ENCODE measurements at regions not wholly inside any gene's neighbourhood (a gene's known extent, or its start where the extent isn't known, plus 50 kb on each side); places are given as distances from the start of the nearest gene placed in this dataset.

DNA sequence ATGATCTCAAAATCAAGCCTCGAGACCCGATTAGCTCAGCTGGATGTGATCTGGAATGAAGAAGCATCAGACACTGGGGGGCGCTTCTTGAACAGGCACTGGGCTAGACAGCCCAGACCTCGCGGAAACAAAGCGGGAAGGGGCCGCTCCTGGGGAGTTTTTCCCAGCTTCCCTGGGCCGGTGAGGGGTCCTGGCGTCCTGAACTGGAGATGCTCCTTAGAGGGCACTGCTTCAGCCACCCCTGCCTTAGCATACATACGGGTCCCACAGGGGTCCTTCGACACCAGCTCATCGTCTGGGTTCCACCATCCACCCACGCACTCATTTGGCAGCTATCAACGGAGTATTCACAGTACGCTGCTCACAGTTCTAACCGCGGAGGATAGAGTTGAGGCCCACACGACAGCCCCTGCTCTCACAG lies 146.7 kb downstream of the TSN start:
- TF ChIP-seq FOXP2 (optimal IDR thresholded peaks at IDR 0.05; ENCODE audit: borderline replicate concordance, extremely low read depth, extremely low read length, insufficient read depth) (no peak), TAF1 (IDR thresholded peaks at IDR 0.05; ENCODE audit: borderline replicate concordance, insufficient read depth, low read length) (no peak), POLR2AphosphoS5 (IDR thresholded peaks at IDR 0.05; ENCODE audit: low read depth, low read length) (no peak), SIN3A (IDR thresholded peaks at IDR 0.05; ENCODE audit: borderline replicate concordance, insufficient read depth, low read length) (no peak)
- TF ChIP-seq, protein P1, sequence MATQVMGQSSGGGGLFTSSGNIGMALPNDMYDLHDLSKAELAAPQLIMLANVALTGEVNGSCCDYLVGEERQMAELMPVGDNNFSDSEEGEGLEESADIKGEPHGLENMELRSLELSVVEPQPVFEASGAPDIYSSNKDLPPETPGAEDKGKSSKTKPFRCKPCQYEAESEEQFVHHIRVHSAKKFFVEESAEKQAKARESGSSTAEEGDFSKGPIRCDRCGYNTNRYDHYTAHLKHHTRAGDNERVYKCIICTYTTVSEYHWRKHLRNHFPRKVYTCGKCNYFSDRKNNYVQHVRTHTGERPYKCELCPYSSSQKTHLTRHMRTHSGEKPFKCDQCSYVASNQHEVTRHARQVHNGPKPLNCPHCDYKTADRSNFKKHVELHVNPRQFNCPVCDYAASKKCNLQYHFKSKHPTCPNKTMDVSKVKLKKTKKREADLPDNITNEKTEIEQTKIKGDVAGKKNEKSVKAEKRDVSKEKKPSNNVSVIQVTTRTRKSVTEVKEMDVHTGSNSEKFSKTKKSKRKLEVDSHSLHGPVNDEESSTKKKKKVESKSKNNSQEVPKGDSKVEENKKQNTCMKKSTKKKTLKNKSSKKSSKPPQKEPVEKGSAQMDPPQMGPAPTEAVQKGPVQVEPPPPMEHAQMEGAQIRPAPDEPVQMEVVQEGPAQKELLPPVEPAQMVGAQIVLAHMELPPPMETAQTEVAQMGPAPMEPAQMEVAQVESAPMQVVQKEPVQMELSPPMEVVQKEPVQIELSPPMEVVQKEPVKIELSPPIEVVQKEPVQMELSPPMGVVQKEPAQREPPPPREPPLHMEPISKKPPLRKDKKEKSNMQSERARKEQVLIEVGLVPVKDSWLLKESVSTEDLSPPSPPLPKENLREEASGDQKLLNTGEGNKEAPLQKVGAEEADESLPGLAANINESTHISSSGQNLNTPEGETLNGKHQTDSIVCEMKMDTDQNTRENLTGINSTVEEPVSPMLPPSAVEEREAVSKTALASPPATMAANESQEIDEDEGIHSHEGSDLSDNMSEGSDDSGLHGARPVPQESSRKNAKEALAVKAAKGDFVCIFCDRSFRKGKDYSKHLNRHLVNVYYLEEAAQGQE (IDR thresholded peaks at IDR 0.05; ENCODE audit: insufficient read depth in 1 of 2, low read depth in 2 of 2, low read length in 2 of 2) = no peak

GRCh38 chr2:121902616-121903015 lies 147.2 kb downstream of the TSN start:
- TF ChIP-seq, protein P1 (IDR thresholded peaks at IDR 0.05; ENCODE audit: insufficient read depth in 1 of 2, low read depth in 2 of 2, low read length in 2 of 2) = no peak
- TF ChIP-seq POLR2AphosphoS5 (IDR thresholded peaks at IDR 0.05; ENCODE audit: low read depth, low read length) = no peak
- no peak for TF ChIP-seq SIN3A (IDR thresholded peaks at IDR 0.05; ENCODE audit: borderline replicate concordance, insufficient read depth, low read length)
- TF ChIP-seq TAF1 (IDR thresholded peaks at IDR 0.05; ENCODE audit: borderline replicate concordance, insufficient read depth, low read length) = no peak
- no peak for TF ChIP-seq FOXP2 (optimal IDR thresholded peaks at IDR 0.05; ENCODE audit: borderline replicate concordance, extremely low read depth, extremely low read length, insufficient read depth)

DNA sequence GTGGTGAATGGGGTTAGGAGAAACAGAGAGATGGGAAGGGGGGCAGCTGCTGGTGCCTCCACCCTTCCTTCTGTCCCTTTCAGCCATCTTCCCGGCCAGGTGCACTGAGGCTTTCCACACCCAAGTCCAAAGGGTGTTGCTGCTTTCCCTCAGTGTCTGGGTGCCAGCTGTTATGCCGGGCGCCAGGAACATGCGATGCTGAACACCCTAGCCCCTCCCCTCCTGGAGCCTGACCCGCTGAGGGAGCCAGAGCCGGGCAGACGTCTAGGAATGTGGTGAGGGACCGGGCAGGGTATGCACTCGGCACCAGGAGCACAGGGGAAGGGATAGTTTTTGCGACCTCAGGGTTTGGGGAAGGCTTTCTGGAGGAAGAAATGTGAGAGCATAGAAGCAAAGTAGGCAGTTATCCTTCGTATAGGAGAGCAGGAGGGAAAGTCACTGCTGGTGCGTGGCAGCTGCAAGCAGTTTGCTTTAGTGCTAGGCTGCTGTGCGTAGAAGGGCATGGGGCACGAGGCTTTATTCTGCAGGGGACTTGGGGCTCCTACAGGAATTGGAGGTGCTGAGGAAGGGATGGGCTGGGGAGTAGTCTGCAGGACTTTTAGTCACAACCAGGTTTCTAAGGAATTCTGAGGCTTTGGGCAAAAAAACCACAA lies 147.7 kb downstream of the TSN start:
- TF ChIP-seq, protein P1 (IDR thresholded peaks at IDR 0.05; ENCODE audit: insufficient read depth in 1 of 2, low read depth in 2 of 2, low read length in 2 of 2) = no peak
- TF ChIP-seq TAF1 (IDR thresholded peaks at IDR 0.05; ENCODE audit: borderline replicate concordance, insufficient read depth, low read length) = no peak
- no peak for TF ChIP-seq POLR2AphosphoS5 (IDR thresholded peaks at IDR 0.05; ENCODE audit: low read depth, low read length)
- no peak for TF ChIP-seq SIN3A (IDR thresholded peaks at IDR 0.05; ENCODE audit: borderline replicate concordance, insufficient read depth, low read length)
- no peak for TF ChIP-seq FOXP2 (optimal IDR thresholded peaks at IDR 0.05; ENCODE audit: borderline replicate concordance, extremely low read depth, extremely low read length, insufficient read depth)

- no peak for TF ChIP-seq TAF1 (IDR thresholded peaks at IDR 0.05; ENCODE audit: borderline replicate concordance, insufficient read depth, low read length)
- no peak for TF ChIP-seq FOXP2 (optimal IDR thresholded peaks at IDR 0.05; ENCODE audit: borderline replicate concordance, extremely low read depth, extremely low read length, insufficient read depth)
- TF ChIP-seq, protein P1 (IDR thresholded peaks at IDR 0.05; ENCODE audit: insufficient read depth in 1 of 2, low read depth in 2 of 2, low read length in 2 of 2) = no peak
- no peak for TF ChIP-seq POLR2AphosphoS5 (IDR thresholded peaks at IDR 0.05; ENCODE audit: low read depth, low read length)
- TF ChIP-seq SIN3A (IDR thresholded peaks at IDR 0.05; ENCODE audit: borderline replicate concordance, insufficient read depth, low read length) = no peak
Measured at GRCh38 chr2:121904656-121905055, 149.2 kb downstream of the TSN start.

Measured in PFSK-1 (cell line).